AG08396 (cell line): ENCODE measurements at regions not wholly inside any gene's neighbourhood (a gene's known extent, or its start where the extent isn't known, plus 50 kb on each side); places are given as distances from the start of the nearest gene placed in this dataset.

Source experiments
- DNase-seq: peaks from one replicate; pipeline ENCODE4 v3.0.0; 2012; ENCODE audit warnings: low spot score, mixed read lengths

DNA sequence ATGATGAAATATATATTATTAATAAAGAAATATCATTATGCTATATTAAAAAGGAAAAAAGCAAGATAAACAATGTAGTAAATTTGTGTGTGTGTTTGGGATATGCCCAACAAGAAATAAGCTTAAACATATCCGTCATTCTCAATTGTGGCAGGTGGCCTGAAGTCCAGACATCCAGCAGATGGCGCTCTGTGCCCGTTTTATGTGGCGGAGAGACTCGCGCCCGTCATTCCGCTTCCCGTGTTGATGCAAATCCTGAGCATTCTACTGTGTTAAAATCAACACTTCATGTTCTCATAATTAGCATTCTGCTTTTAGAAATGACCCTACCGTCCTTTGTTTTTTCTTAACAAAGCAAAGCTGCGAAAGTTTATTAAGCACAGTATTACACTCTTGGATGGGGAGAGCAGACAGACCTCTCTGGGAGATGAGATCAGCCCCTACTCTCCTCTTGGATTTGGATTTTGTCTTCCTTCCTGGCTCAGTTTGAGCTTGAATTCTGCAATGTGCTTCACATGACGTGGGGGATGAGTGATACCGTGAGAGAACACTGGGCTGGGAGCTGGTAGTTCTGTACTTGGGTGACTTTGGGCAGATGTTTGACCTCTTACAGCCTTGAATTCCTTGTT, 125.8 kb downstream of the MCHR2 start:
- DNase-seq, result peak; percentile 51
